Amniotic epithelial cell (primary cell): ENCODE measurements at regions not wholly inside any gene's neighbourhood (a gene's known extent, or its start where the extent isn't known, plus 50 kb on each side); places are given as distances from the start of the nearest gene placed in this dataset.
A peak's percentile ranks its signal among the peaks of the same experiment; 100 is the strongest.

Experiments used
- DNase-seq: peaks from one replicate; pipeline ENCODE4 v3.0.0-alpha.2; 2010; ENCODE audit warnings: low read depth

DNA sequence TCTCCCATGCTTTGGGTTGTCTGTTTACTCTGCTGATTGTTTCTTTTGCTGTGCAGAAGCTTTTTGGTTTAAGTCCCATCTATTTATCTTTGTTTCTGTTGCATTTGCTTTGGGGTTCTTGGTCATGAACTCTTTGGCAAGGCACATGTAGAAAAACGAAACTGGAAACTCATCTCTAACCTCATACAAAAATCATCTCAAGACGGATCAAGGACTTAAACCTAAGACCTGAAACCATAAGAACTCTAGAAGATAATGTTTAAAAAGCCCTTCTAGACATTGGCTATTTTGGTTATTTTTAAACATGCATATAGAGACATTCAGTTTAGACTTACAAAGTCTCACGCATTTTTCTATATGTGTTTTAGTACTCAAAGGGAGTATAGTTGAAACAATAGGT lies 1164.3 kb upstream of the GYPC start:
- no peak for DNase-seq

DNA sequence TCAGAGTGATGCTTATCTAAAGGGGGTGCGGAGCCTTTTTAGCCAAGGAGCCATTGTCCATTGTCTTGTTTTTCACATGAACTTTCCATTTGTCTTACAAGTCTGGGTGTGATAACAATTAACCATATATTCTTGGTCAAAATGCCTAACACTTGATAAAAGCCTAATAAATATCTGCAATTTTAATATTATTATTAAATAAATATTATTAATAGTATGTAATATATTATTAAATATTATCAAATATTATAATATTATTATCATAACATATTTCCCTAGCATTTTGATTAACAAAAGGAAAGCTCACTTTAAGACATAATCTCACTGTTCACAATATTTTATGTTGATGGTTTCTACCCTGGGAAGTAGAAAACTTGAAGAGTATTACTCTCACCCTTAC lies 1143.6 kb upstream of the GYPC start:
- DNase-seq: no peak

DNA sequence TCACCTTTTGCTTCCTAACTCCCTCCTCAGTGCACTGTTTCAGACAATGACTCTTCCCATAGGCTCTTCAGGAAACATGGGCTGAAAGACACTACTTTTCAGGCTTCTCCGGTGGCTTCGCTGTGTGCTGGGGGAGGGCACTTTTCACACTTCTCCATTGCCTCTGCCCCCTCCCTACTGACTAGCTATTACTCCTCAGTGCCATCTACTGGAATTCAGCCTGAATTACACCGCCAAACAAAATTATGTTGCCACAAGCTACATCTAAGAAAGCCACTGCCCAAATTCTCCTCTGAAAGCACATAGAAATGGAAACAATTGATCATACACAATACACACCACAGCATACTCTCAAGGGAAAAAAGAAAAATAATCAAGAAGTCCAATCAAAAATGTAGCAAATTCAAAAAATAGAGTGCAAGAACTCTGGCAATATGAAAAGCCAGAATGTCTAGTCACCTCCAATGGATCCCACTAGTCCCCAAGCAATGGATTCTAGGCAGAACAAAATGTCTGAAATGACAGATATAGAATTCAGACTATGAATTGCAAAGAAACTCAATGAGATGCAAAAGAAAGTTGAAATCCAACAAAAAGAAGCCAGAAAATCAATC lies 1139.4 kb upstream of the GYPC start:
- peak; percentile 1 for DNase-seq

DNA sequence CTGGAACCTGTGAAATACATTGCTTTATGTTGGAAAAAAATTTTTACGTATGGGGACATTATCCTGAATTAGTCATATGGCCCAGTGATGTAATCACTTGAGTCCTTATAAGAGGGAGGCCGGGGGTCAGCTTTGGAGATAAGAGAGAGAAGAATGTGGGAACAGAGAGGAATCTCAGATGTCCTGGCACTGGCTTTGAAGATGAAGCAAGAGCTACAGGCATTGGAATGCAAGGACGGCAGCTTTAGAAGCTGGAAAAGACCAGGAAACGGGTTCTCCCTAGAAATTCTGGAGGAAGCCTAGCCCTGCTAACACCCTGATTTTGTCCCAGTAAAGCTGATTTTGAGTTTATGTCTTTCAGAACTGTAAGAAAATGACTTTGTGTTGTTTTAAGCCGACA lies 1129.9 kb upstream of the GYPC start:
- peak; percentile 1 for DNase-seq

DNA sequence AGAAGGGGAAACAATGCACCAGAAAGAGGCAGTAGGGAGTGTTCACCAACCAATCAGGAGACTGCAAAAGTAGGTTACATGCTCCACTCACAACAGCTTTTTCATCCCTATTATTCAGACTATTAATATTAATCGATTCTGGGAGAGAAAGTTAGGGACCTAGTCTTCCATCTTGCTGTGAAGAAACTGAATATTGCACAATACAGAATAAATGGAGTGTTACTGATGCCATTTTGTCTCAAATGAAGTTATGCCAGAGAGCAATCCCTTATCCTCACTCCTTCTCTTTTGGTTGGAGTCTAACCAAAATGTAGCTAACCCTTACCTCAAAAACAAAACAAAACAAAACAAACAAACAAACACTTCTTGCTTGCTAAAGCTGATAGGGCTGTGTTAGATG lies 1120.9 kb upstream of the GYPC start:
- no peak for DNase-seq

DNA sequence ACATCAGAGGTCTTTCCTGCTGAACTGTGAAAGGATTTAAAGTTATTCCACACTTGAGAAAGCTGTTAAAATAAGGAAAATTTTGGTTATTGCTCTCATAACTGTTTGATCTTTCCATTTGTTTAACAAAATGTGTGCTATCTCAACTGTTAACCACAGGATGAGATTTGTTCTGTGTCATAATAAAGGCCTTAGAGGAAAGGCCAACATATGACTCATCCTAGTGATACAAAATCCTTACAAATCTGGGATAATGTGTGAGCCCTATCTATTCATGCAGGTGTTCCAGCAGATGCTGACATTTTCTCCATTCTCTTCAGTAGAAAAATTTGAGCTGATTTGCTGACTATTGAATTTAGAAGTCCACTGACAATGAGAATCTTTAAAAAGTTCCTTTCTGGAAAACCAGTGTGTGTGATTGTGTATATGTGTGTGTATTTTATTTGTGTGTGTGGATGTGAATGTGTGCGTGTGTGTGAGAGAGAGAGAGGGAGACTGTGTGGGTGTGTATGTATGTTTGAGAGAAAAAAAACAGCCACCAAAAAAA lies 1111.9 kb upstream of the GYPC start:
- no peak for DNase-seq

DNA sequence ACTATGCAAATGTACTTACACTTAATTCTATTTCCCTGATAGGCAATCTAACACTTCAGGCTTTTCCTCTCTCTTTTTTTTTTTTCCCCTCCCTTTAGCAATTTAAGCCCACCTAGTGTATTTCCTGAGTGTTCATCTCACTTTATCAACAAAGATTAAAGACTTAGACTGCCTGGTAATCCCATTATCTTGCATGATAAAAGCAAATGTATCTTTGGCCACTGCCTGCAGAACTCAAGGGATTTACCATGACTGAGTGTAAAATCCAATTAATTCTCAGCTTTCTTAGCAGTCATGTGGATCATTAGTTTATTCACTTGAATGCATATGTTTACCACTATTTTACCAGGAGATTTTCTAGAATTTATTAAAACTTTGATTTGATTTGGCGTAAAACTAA lies 1102.2 kb upstream of the GYPC start:
- no peak for DNase-seq

DNA sequence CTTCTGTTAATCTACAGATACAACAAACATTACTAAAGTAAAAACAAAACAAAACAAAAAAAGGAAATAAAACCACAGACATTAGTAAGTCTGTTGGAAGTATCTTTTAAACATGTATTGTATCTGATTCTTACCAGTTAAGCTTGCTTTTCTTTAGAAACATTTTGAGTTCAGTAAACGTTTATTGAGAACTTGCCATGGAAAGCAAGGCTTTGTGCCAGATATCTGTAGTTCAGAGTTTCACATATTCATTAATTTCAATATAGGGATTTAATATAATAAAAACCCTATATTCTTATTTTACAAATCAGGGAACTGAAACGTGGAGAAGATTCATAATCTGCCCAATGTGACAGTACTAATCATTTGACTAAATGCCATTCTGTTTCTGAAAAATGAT lies 1101.0 kb upstream of the GYPC start:
- DNase-seq: no peak

DNA sequence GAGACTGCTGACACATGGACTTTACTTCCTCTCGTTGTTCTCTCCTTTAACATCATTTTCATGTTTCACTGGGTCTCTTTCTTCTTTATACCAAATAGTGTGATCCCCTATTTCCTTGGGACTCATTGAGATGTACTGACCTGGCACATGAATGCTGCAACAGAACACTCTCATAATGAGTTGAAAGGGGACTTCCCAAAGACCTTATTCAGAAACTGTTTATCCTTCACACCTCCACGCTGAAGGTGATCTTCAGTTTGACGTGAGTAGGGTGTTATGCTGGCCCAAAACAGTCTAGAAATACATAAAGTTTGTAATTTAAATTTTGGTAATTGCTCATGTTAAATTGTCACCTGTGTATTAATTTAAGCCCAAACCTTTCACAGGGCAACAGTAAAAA lies 1096.8 kb upstream of the GYPC start:
- DNase-seq: no peak

DNA sequence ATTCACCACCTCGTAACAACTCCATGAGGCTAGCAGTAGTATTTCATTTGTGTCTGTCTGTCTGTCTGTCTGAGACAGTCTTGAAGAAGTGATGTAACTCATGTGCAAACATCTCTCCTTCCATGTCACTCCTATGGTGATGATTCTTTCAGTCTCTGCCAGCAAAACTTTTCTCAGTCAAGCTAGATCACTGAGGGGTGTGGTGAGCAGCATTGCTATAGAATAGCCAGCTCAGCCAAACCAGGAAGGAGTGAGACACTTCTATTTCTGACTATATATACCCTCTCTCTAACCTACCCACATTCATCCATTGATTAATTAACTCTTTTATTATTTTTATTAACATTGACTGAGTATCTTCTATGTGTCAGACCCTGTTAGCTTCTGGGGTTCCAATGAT lies 1095.1 kb upstream of the GYPC start:
- DNase-seq: no peak

DNA sequence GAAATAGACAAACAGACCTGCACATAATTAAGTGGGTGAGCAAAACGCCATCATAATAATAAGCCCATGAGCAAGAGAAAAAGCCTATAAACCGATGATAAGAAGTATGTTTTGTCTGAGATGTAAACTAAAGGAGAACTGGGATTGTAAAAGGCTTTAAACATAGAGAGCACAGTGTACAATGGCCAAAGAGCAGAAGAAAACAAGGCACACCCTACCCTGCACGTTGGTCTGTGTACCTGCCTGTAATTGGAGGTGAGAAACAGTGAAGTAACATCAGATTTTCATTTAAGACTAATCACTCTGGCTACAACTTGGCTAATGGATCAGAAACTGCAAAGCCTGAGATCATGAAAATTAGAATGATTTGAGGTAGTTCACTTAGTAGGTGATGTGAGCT lies 1094.7 kb upstream of the GYPC start:
- DNase-seq: no peak

DNA sequence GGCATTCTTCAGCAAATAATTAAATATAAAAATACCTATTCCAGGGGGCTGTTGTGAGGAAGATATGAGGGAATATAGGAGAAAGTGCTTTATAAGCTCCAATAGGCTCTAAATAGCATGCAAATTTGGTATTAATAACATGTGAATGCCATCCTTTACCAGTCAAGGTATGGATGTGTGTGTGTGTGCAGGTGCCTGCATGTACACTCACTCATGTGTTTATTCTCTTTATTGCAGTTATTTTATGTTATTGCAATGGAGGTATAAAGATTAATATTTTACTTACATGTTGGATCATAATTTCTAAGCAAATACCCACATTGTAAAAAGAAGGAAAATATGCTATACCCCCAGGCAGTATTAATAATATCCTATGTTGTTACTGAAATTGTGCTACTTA lies 1093.0 kb upstream of the GYPC start:
- DNase-seq: no peak

DNA sequence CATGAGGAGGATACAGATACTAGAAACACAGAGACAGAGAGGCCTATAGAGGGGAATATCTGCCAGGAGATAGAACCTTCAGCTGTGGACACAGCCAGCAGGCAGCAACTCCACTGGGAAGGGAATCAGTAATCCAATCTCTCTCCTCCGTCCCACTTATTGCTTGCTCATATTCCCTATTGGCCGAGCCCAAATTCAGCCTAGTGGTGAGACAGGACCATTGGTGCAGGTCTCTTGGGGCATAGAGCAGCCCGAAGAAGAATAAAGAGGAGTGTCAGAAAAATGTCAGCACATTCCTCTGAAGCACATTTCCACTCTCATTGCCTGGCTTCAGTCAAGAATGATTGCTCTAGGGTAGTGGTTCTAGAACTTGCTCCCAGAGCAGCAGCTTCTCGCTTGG lies 1091.5 kb upstream of the GYPC start:
- no peak for DNase-seq

DNA sequence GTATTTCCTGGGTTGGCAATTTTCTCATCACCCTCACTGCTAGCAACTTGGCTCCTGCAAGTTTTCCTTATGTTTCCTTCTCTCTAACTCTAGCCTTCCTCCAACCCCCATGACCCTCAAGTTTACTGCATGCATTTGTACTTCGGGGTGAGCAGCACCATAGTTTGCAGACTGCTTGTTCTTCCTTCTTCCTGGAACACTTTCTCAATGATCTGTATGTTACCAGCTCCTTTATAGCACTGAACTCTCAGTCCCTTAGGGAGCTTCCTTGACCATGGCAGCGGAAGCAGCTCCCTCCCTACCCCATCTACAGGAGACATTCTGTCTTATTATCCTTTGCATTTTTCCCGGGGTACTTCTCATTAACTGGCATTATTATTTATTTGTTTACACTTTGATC lies 1089.5 kb upstream of the GYPC start:
- DNase-seq: no peak

DNA sequence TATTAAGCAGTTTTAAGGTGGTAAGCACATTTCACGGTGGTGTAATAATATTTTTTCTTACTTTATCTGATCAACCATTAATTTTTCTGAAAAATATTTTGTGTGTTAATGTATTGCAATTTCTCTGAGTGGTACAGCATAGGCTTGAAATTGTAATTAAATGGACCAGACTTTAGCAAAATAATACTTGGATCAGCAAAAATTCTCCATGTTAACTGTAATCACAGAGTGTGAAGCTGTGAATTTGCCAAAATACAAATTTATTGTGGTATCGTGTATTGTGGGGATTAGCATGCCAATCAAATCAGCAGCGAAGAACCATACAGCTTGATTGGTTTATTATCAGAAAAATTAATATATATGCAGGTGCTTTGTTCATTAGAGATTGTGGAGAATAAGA lies 1088.9 kb upstream of the GYPC start:
- DNase-seq: no peak

DNA sequence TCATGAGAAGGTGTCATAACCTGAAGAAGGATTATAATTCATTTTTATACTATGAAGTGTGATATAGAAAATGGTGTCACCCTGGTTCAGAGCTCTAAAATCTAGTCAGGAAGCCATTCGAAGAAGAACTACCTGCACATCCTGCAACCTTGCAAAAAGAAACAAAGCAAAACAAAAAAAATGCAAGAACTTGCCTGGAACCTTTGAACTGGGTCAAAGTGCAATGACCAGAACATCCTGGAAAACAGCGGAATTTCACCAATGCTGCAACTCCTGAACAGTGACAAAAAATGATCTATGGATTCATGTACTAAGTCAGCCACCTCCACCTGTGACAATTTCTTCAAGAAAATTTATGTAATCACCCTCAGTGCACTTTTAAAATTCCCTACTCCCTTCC lies 1083.3 kb upstream of the GYPC start:
- DNase-seq: no peak

DNA sequence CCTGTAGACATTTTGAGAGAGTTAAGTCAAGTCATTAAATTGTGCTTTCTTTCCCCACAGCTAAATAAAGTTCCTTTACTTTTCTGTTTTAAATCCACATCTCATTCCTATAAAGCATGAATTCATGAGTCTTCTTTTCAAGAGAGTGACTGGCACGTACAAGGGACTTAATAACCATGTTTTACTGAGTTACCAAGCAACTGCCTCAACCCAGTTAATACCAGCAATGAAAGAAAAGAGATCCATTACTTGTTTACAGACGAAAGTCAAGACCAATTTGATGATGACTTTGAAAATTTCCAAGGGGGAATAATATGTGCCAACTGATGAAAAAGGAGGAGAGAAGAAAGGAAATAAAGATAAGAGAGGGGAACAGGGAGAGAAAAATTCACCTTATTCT lies 1082.5 kb upstream of the GYPC start:
- no peak for DNase-seq

DNA sequence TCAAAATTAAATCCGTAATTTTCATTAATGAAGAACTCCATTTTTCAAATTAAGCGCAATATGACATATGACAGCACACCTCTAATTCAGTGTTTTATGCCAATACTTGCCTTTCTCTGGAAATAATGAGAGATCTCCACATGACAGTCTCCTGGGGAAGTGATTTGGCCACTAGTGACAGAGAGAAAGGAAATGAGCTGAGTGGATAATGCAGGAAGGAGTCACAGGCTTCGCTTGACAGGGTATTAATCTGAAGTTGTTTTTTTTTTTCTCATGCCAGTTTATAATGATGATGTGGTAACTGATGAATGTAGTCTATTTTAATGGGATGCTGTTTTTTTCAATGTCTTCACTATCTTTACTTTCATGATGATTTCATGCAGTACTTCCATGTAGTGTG lies 1079.4 kb upstream of the GYPC start:
- no peak for DNase-seq

DNA sequence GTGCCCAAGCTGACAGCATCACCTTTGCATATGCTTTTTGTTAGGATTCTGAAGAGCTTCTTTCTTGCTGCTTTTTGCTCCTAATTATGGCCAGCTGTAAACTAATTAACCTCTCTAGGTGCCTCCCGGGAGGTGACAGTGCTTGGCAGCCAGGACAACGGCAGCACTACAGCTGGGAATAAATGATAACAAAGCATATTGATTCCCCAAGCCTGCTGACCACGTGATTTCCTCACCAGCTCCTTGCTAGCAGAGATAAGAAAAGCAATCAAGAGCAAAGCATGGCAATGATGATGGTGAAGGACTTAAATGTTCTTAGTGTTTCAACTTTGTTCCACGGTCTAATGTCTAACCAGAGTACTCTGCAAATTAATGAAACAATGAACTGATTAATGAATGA lies 1074.4 kb upstream of the GYPC start:
- DNase-seq: no peak

DNA sequence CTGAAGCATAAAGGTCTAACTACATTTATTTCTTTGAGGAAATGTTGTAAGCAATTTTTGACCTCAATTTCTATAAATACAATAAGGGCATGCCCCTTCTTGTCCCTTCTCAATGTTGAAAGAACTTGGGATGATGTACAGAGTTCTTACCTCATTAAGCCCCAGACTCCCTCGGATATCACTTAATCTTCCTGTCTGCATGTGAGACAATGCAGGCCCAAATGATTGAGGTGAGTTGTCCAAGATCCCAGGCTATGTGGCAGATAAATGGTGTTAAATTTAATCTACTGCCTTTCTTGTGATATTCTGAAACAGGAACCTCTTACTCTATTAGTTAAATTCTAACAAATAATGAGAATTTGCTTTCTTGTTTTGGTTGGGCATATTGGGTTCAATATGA lies 1073.4 kb upstream of the GYPC start:
- no peak for DNase-seq

DNA sequence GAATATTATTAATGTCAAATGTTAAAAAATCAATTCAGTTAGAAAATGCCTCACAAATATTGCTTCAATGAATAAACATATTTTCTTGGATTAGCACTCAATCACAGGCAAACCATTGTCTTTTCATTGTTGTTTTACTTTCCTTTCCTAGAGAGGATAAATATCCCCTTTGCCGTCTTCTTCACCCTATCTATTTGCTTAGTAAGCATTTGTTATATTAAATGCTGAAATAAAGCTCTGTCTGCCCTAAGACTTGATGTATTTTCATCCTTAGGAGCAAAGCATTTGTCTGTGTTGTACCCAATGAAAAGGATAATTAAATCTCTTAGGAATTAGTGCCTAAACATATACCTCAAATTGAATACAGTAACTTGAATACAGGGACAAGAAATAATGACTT lies 1071.2 kb upstream of the GYPC start:
- DNase-seq: no peak

DNA sequence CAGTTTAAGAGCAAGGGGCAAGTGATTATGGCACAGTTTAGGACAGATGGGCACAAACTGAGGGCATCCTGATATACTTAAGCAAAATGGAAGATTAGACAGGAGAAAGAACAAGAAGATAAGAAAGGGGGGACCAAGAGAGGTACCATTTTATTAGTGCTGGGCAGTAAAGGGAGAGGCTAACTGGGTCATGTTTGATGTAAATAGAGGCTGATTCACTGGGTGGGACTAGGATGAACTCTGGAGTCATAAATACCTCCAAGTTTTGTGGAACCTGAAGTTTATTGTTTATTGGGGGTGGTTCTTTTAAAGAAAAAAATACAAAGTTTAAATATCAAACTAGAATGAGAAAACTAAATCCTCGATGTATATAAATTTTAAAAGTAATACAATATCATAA lies 1067.2 kb upstream of the GYPC start:
- no peak for DNase-seq

DNA sequence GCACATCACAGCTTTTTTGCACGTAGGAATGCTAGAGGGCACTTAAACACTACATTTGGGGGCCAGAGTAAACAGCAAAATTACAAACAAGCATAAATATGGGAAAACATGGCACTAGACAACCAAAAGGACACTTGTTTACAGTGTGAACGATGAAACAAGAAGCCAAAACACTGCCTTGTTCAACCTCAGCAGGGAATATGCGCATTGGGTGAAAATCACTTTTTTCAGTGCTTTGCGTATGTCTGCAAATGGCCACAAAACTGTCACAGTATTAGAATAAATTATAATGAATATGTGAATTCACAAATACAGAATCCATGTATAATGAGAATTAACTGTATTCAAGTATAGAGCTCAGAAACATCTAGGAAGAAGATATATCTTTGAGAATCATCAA lies 1064.0 kb upstream of the GYPC start:
- no peak for DNase-seq

DNA sequence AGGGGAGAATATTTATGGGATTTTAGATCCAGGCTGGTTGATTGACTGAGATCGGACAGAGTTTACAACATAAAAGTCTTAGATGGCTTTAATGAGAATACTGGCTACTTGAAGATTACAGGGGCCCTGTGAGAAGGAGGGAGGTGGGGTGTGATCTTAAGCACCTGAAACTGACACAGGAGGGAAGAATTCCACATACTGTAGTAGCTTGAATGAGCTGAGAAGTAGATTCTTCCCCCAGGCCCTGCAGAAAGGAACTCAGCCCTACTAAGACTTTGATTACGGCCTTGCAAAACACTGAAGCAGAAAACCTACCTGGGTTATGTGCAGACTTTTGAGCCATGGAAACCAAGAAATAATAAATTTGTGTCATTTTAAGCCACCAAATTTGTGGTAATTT lies 1062.9 kb upstream of the GYPC start:
- DNase-seq: no peak

DNA sequence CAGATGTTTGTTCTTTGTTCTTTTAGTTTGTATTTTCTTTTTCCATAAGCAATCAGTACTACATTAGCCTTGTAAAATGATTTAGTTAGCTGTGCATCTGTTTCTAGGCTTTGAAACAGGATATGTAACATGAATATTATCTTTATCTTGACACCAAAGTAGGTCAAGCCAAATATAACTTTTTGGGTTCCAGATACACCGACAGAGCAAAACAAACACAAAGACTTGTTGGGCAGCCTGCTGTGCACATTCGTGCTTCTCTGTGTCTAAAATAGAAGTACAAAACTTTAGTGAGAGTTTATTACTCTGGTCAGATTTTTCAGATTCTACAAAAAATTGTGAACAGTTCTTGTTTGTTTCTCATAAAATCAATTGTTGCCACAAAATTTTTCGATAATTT lies 1059.3 kb upstream of the GYPC start:
- DNase-seq: no peak
